NCI-H1417 (cell line): ENCODE measurements at regions not wholly inside any gene's neighbourhood (a gene's known extent, or its start where the extent isn't known, plus 50 kb on each side); places are given as distances from the start of the nearest gene placed in this dataset.
A peak's percentile ranks its signal among the peaks of the same experiment; 100 is the strongest.
"Not testable (repeated sequence)": the region's sequence is repeated elsewhere in the genome, so short reads cannot be mapped to it uniquely, and the experiment has no call there.

Experiments used
- DNase-seq, 3 experiments: peaks; one replicate each; lab custom pipeline; 2025; lab: John Stamatoyannopoulos, UW

DNA sequence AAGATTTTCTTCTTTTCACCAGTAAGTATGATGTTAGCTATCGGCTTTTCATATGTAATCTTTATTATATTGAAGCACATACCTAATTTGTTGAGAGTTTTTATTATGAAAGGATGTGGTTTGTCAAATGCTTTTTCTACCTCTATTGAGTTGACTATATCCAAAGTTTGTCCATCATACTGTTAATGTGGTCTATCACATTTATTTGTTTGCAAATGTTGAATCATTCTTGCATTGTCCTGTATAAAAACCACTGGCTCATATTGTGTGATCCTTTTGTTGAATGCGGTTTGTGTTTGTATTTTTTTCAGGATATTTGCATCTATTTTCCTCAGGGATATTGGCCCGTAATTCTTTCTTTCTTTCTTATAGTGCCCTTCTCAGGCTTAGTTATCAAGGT is 675.5 kb downstream of the NUP35 start:
- DNase-seq = no peak

- no peak for DNase-seq
Observed at GRCh38 chr2:183803596-183803995, 679.4 kb downstream of the NUP35 start.

GRCh38 chr2:183807870-183808269 is 683.6 kb downstream of the NUP35 start:
- DNase-seq = no peak

DNA sequence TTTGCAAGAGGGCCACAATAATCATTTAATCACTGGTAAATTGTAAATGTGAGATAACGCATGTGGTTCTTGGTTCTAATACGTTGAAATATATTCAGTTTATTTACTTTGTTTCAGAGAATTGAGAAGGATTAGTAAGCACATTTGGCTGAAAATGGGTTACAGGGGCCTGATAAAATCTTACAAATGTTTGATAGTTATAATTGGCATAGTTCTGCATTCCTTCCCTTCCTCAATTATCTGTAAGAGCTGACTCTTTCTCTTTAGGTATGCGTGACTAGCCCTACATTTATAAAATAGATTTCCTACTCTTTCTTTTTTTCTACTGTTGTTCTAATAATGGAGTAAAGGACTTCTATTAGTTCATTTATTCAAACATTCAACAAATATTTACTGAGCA is 685.2 kb downstream of the NUP35 start:
- no peak for DNase-seq

DNA sequence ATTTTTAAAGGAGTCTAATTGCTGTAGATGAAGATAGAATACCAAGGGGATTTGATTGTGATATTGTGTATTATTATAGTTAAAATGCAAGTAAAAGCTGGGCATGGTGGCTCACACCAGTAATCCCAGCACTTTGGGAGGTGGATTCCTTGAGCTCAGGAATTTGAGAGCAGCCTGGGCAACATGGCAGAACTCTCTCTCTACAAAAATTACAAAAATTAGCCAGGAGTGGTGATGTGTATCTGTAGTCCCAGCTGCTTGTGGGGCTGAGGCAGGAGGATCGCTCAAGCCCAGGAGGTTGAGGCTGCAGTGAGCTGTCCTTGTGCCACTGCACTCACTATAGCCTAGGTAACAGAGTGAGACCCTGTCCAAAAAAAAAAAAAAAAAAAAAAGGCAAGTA is 687.0 kb downstream of the NUP35 start:
- DNase-seq = no peak

- DNase-seq = no peak
Observed at GRCh38 chr2:183812091-183812490, 687.8 kb downstream of the NUP35 start.

DNA sequence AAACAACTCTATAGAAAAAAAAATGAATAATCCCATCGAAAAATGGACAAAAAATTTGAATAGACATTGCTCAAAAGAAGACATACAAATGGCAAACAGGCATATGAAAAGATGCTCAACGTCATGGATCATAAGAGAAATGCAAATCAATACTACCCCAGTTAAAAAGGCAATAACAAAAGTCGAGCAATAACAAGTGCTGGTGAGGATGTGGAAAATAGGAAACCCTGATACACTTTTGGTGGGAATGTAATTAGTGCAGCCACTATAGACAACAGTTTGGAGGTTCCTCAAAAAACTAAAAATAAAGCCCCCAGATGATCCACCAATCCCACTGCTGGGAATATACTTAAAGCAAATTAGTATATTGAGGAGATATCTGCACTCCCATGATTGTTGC is 701.5 kb downstream of the NUP35 start:
- no peak for DNase-seq

GRCh38 chr2:183829931-183830330 is 705.7 kb downstream of the NUP35 start:
- no peak for DNase-seq

- DNase-seq = peak in 1 of 3 experiments; percentile 9
Observed at GRCh38 chr2:183837157-183837556, 712.9 kb downstream of the NUP35 start.

DNA sequence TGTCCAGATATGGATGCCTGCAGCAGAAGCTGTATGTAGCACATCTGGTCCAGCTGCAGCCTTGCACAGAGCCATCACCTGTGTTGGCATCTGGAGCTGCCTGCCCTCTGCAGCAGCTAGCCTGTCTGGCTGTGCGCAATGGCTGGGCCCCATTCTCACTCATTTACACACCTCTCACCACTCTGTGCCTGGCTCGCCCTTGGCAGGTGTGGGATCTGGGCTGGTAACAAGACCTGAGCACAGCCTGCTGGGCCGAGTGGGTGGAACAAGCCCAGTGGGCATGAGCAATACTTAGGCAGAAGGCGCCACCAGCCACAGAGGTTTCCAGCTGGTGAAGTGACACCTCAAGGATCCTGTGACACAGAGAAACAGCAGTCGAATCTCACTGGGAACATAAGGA is 714.1 kb downstream of the NUP35 start:
- no peak for DNase-seq

DNA sequence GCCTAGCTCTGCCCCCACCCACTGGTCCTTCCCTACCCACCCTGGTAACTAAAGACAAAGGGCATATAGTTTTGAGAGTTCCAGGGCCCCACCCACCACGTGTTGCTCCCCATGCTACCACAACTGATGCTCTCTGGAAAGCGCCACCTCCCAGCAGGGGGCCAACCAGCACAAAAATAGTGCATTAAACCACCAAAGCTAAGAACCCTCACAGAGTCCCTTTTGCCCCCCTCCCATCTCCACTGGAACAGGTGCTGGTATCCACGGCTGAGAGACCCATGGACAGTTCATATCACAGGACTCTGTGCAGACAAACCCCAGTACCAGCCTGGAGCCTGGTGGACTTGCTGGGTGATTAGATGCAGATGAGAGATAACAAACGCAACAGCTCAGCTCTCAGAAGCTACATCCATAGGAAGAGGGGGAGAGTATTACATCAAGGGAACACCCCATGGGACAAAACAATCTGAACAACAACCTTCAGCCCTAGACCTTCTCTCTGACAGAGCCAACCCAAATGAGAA is 715.9 kb downstream of the NUP35 start:
- no peak for DNase-seq

DNA sequence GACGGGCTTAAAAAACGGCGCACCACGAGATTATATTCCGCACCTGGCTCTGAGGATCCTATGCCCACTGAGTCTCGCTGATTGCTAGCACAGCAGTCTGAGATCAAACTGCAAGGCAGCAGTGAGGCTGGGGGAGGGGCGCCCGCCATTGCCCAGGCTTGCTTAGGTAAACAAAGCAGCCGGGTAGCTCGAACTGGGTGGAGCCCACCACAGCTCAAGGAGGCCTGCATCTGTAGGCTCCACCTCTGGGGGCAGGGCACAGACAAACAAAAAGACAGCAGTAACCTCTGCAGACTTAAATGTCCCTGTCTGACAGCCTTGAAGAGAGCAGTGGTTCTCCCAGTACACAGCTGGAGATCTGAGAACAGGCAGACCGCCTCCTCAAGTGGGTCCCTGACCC is 725.6 kb downstream of the NUP35 start:
- DNase-seq = not testable (repeated sequence)

DNA sequence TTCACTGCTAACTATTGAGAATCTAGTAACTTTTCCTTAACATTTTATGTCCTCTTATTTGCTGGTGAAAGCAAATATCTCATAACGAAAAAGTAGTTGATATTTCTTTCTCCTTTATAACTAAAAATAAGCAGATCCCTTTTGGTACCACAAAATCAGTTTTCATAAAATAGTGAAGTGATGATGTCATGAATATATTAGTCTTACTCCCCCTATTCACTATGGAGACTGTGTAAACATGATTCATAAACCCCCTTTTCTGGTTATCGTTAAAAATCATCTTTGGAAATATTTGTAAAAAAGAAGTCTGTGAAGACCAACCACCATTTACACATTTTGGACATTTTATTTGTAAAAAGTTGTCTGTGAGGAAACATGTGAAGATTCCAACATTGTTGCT is 734.9 kb downstream of the NUP35 start:
- DNase-seq = no peak

DNA sequence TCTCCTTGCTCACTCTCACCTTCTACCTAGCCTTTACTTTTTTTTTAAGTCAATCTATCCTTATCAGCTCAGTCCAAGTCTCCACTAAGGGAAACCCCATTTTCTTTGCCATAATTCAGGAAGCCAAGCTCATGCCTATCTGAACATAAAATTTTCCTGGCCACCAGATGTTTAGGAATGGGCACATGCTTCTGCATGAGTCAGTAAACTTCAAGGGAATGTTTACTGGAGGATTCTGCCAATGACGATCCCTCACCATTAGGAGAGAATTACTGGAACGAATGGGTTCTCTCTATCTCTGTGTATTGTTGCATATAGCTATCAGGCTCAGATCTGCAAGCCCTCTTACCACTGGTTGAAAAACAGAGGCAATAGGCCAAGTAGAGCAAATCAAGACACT is 731.7 kb upstream of the ZNF804A start:
- DNase-seq = no peak

- no peak for DNase-seq
Observed at GRCh38 chr2:183867206-183867605, 731.1 kb upstream of the ZNF804A start.

DNA sequence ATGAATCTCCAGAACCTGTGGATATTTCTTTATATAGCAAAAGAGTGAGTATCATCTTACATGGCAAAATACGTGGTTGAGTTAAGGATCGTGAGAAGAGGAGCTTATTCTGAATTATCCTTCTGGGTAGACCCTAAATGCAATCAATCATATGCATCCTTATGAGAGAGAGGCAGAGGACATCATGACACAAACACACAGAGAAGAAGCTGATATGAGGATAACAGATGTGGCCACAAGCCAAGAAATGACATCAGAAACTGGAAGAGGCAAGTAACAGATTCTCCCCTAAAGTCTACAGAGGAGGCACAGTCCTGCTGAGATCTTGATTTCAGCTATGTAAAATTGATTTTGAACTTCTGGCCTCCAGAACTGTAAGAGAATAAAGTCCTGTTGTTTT is 730.2 kb upstream of the ZNF804A start:
- peak in 1 of 3 experiments; percentile 17 for DNase-seq

DNA sequence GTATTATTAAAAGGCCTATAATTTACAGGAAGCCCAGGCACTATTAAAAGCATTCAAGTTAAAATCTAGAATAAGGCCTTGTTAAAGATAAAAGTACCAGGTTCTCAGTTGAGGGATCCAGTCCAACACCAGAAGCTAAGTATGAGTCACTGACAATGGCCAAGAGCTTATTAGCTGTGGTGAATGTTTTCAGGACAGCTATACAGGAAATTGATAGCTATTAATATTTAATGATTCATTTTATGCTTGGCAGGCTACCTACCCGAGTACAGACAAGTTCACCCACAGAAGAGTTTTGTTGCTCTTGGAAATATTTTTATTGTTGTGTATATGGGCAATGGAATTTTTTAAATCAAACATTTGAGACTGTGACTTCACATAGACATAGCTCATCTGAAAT is 729.6 kb upstream of the ZNF804A start:
- peak in 1 of 3 experiments; percentile 21 for DNase-seq

DNA sequence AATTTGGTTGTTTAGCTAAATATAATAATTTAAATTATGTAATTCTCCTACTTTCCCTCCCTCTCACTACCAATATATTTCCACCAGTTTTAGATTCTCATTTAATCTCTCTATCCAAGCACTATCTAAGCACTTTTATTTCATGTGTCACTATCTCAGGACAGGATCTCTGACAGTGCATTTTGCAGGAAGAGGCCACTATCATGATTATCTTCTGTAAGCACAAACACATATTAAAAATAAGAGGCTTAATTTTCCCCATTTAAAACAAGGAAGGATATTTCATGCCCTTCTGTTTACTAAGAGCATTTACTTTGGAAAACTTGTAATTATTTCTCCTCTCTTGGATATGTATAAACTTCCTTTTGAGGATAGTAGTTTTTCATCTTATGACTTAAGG is 726.2 kb upstream of the ZNF804A start:
- DNase-seq = no peak

- DNase-seq = no peak
Observed at GRCh38 chr2:183881978-183882377, 716.4 kb upstream of the ZNF804A start.

DNA sequence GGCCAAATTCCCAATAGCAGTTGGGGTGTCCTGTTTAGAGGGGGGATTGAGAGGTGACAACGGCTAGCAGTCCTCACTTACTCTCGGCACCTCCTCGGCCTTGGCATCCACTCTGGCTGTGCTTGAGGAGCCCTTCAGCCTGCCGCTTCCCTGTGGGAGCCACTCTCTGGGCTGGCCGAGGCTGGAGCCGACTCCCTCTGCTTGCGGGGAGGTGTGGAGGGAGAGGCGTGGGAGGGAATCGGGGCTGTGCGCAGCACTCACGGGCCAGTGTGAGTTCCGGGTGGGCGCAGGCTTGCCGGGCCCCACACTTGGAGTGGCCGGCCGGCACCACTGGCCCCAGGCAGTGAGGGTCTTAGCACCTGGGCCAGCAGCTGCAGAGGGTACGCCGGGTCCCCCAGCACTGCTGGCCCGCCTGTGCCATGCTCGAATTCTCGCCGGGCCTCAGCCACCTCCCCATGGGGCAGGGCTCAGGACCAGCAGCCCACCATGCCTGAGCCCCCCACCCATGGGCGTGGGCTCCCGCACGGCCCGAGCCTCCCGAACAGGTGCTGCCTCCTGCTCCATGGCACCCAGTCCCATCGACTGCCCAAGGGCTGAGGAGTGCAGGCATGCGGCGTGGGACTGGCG is 705.9 kb upstream of the ZNF804A start:
- DNase-seq = no peak

GRCh38 chr2:183898641-183899040 is 699.7 kb upstream of the ZNF804A start:
- DNase-seq = no peak

GRCh38 chr2:183901931-183902330 is 696.4 kb upstream of the ZNF804A start:
- DNase-seq = peak in 2 of 3 experiments; percentile 1 to 13

DNA sequence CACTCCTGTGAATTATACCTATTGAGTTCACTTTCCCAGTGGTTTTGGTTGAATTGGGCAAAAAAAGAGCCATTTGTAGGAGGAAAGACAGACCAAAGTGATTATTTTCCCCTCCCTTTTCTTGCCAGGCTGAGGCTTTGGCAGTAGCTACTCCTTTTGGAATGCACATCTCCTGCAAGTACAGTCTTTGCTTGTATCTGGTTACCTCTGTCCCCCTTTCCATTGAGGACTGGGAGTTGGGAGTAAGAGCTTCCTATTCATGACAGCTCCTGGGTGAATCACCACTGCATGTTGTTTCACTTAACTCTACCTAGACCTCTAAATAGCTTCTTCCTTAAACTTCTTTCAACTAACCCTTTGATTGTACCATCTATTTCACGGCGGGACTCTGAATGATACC is 695.3 kb upstream of the ZNF804A start:
- DNase-seq = no peak

DNA sequence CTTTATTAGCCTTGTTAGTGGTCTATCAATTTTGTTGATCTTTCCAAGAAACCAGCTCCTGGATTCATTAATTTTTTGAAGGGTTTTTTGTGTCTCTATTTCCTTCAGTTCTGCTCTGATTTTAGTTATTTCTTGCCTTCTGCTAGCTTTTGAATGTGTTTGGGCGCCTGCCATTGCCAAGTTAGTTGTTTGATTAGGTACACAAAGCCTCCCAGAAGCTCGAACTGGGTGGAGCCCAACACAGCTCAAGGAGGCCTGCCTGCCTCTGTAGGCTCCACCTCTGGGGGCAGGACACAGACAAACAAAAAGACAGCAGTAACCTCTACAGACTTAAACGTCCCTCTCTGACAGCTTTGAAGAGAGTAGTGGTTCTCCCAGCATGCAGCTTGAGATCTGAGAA is 682.3 kb upstream of the ZNF804A start:
- not testable (repeated sequence) for DNase-seq
